GM12878 (cell line): ENCODE measurements at regions not wholly inside any gene's neighbourhood (a gene's known extent, or its start where the extent isn't known, plus 50 kb on each side); places are given as distances from the start of the nearest gene placed in this dataset.

Experiments used
- CBFB ChIP-seq: IDR thresholded peaks from 2 replicates; pipeline ENCODE4 v1.6.1; 2016; ENCODE audit warnings: antibody characterized with exemption, low read depth
- CEBPB ChIP-seq, 2 experiments: fragments of 150-350 bp in 1 of 2; IDR thresholded peaks; 2 replicates each; pipeline ENCODE4 v1.6.1; 2012 to 2014; ENCODE audit warnings: low read depth in 2 of 2, low read length in 2 of 2, borderline replicate concordance in 1 of 2, inconsistent platforms in 1 of 2
- CTCF ChIP-seq, 3 experiments: IDR thresholded peaks in 2 of 3; conservative IDR thresholded peaks in 1 of 3; 2 replicates each; pipeline ENCODE4 v1.5.1; 2011; ENCODE audit warnings: low read depth in 3 of 3, low read length in 3 of 3, mild to moderate bottlenecking in 3 of 3, control low read depth in 2 of 3, moderate library complexity in 2 of 3, inconsistent platforms in 1 of 3, mixed read lengths in 1 of 3; ENCODE audit not compliant: control insufficient read depth in 2 of 3, insufficient read depth in 1 of 3; ENCODE audit errors: extremely low read depth in 1 of 3
- FOXM1 ChIP-seq: IDR thresholded peaks from 2 replicates; pipeline ENCODE4 v1.6.1; 2012; ENCODE audit warnings: low read depth, mild to moderate bottlenecking, inconsistent platforms, low read length, moderate library complexity
- NFXL1 ChIP-seq: fragments of 450-650 bp; IDR thresholded peaks from 2 replicates; pipeline ENCODE4 v1.6.1; 2017; ENCODE audit warnings: antibody characterized with exemption, mild to moderate bottlenecking, borderline replicate concordance
- SKIL ChIP-seq: fragments of 450-650 bp; IDR thresholded peaks from 2 replicates; pipeline ENCODE4 v1.6.1; 2017; ENCODE audit warnings: mild to moderate bottlenecking, low read depth, inconsistent platforms; ENCODE audit not compliant: poor library complexity, severe bottlenecking
- TCF12 ChIP-seq: IDR thresholded peaks from 2 replicates; pipeline ENCODE4 v1.6.1; 2011; ENCODE audit warnings: low read depth, mild to moderate bottlenecking, low read length
- ZBTB11 ChIP-seq: fragments of 450-650 bp; formaldehyde crosslinking; IDR thresholded peaks from 2 replicates; pipeline ENCODE4 v1.5.0; 2022; ENCODE audit warnings: mild to moderate bottlenecking, missing genetic modification characterization
- ZNF384 ChIP-seq: IDR thresholded peaks from 2 replicates; pipeline ENCODE4 v1.6.1; 2012; ENCODE audit warnings: low read depth, mild to moderate bottlenecking, low read length, improper control_type of control experiment, borderline replicate concordance

GRCh38 chr6:4295783-4296155 is 160.4 kb upstream of the ECI2 start:
- no peak for TF ChIP-seq CBFB
- no peak for TF ChIP-seq FOXM1
- TF ChIP-seq TCF12, result no peak
- TF ChIP-seq ZNF384, result no peak
- TF ChIP-seq SKIL, result no peak
- TF ChIP-seq ZBTB11 (CRISPR knock-in tag), result no peak
- TF ChIP-seq CTCF (IDR thresholded peaks at IDR 0.05 in 2 of 3, conservative IDR thresholded peaks at IDR 0.05 in 1 of 3; ENCODE audit: control insufficient read depth in 2 of 3, extremely low read depth in 1 of 3, insufficient read depth in 1 of 3, low read depth in 3 of 3, low read length in 3 of 3), result no peak
- no peak for TF ChIP-seq NFXL1
- TF ChIP-seq CEBPB (IDR thresholded peaks at IDR 0.05; ENCODE audit: borderline replicate concordance in 1 of 2, low read depth in 2 of 2, low read length in 2 of 2), result no peak
